GM12878 (cell line): ENCODE measurements at regions not wholly inside any gene's neighbourhood (a gene's known extent, or its start where the extent isn't known, plus 50 kb on each side); places are given as distances from the start of the nearest gene placed in this dataset.

Experiments used
- ATAC-seq: fragments of 200-7000 bp; cut with Tn5 transposase; 3 replicates; pipeline ENCODE4 v1.9.1; 2020; ENCODE audit warnings: mild to moderate bottlenecking, moderate library complexity
- BruUV-seq: library from RNA; stranded (reverse); fragments of 400-500 nt; replicated peaks from 2 replicates; lab custom pipeline; 2021; lab: Mats Ljungman, UMichigan
- CTCF ChIA-PET: fragments of 300-600 bp; sonication (Branson Sonifier 250); formaldehyde crosslinking; extraction: SDS; loops from one replicate; lab custom pipeline; 2021; ENCODE audit warnings: inconsistent platforms; lab: Yijun Ruan, JAX
- POLR2A ChIA-PET: fragments of 350-600 bp; formaldehyde crosslinking; extraction: SDS; loops from one replicate; lab custom pipeline; 2021; ENCODE audit warnings: inconsistent platforms; lab: Charles Lee
- RAD21 ChIA-PET: fragments of 300-600 bp; sonication (Branson Sonifier 250); formaldehyde crosslinking; loops from one replicate; lab custom pipeline; 2023; ENCODE audit warnings: antibody characterized with exemption; ENCODE audit not compliant: unreplicated experiment; lab: Charles Lee
- SMC1A ChIA-PET: fragments of 300-600 bp; sonication (Branson Sonifier 250); formaldehyde crosslinking; loops from one replicate; lab custom pipeline; 2023; ENCODE audit not compliant: unreplicated experiment, uncharacterized antibody; lab: Charles Lee
- DNase-seq: peaks from one replicate; pipeline ENCODE4 v3.0.0-alpha.2; 2011; ENCODE audit warnings: low read depth, low spot score
- FAIRE-seq: peaks from 3 replicates; lab custom pipeline; 2011; peaks lifted over from hg19 to GRCh38; lab: Jason Lieb, UNC
- H2AFZ ChIP-seq: 2 replicates; pipeline ENCODE4 v1.6.0; 2011; ENCODE audit warnings: low read depth, low read length, control low read depth; ENCODE audit not compliant: control insufficient read depth
- H3K27ac ChIP-seq: 2 replicates; pipeline ENCODE4 v1.5.1; 2011; ENCODE audit warnings: control low read depth; ENCODE audit not compliant: control insufficient read depth, insufficient read depth
- H3K27me3 ChIP-seq, 2 experiments: replicated peaks in 1 of 2; 2 replicates each; pipeline versions ENCODE4 v1.6.0 to v1.6.1; 2011; ENCODE audit warnings: low read length in 1 of 2; ENCODE audit not compliant: control insufficient read depth in 2 of 2, insufficient read depth in 2 of 2
- H3K36me3 ChIP-seq, 2 experiments: 2 replicates each; pipeline ENCODE4 v1.5.1; 2011; ENCODE audit warnings: low read length in 1 of 2; ENCODE audit not compliant: control insufficient read depth in 2 of 2, insufficient read depth in 2 of 2
- H3K4me1 ChIP-seq: 2 replicates; pipeline ENCODE4 v1.6.1; 2011; ENCODE audit warnings: mild to moderate bottlenecking, low read length, moderate library complexity, mixed read lengths; ENCODE audit not compliant: control insufficient read depth, insufficient read depth
- H3K4me2 ChIP-seq: 2 replicates; pipeline ENCODE4 v1.6.0; 2011; ENCODE audit warnings: control low read depth; ENCODE audit not compliant: control insufficient read depth, insufficient read depth
- H3K4me3 ChIP-seq: fragments of 200-600 bp; sonication (generic); 2 replicates; pipeline ENCODE4 v1.5.1; 2016
- H3K79me2 ChIP-seq: 2 replicates; pipeline ENCODE4 v1.6.0; 2011; ENCODE audit warnings: low read length; ENCODE audit not compliant: control insufficient read depth, insufficient read depth
- H3K9ac ChIP-seq: 2 replicates; pipeline ENCODE4 v1.8.0; 2011; ENCODE audit warnings: low read length, control low read depth, mixed read lengths; ENCODE audit not compliant: control insufficient read depth, insufficient read depth
- H3K9me3 ChIP-seq: replicated peaks from 3 replicates; pipeline ENCODE4 v1.5.1; 2011; ENCODE audit warnings: mild to moderate bottlenecking, low read length; ENCODE audit not compliant: control insufficient read depth, insufficient read depth
- H4K20me1 ChIP-seq: 2 replicates; pipeline ENCODE4 v1.6.0; 2011; ENCODE audit not compliant: control insufficient read depth, insufficient read depth
- ASH2L ChIP-seq: fragments of 300-600, 200-600 bp; sonication (generic); IDR thresholded peaks from 2 replicates; pipeline ENCODE4 v1.6.1; 2017; ENCODE audit warnings: low read depth, mild to moderate bottlenecking, borderline replicate concordance
- BHLHE40 ChIP-seq, 2 experiments: fragments of 450-650 bp in 1 of 2; IDR thresholded peaks; 2 replicates each; pipeline ENCODE4 v1.6.1; 2011 to 2017; ENCODE audit warnings: low read depth in 2 of 2, borderline replicate concordance in 1 of 2, improper control_type of control experiment in 1 of 2, low read length in 1 of 2, mild to moderate bottlenecking in 1 of 2
- CBX5 ChIP-seq: sonication (generic); IDR thresholded peaks from 2 replicates; pipeline ENCODE4 v1.6.1; 2016; ENCODE audit warnings: low read depth, moderate library complexity, mild to moderate bottlenecking, inconsistent platforms
- CHD2 ChIP-seq: IDR thresholded peaks from 2 replicates; pipeline ENCODE4 v1.6.1; 2011; ENCODE audit warnings: low read depth, low read length, improper control_type of control experiment, borderline replicate concordance
- ESRRA ChIP-seq: IDR thresholded peaks from 2 replicates; pipeline ENCODE4 v1.6.1; 2012; ENCODE audit warnings: mild to moderate bottlenecking, low read length, improper control_type of control experiment
- HCFC1 ChIP-seq: fragments of 150-350 bp; IDR thresholded peaks from 2 replicates; pipeline ENCODE4 v1.6.1; 2014; ENCODE audit warnings: low read length
- IKZF1 ChIP-seq: fragments of 450-650 bp; conservative IDR thresholded peaks from 2 replicates; pipeline ENCODE4 v1.6.1; 2017; ENCODE audit warnings: antibody characterized with exemption, mild to moderate bottlenecking
- IRF4 ChIP-seq: IDR thresholded peaks from 2 replicates; pipeline ENCODE4 v1.6.1; 2011; ENCODE audit warnings: low read depth, low read length
- PKNOX1 ChIP-seq: fragments of 450-650 bp; IDR thresholded peaks from 2 replicates; pipeline ENCODE4 v1.6.1; 2016; ENCODE audit warnings: mild to moderate bottlenecking
- RCOR1 ChIP-seq: conservative IDR thresholded peaks from 2 replicates; pipeline ENCODE4 v1.6.1; 2012; ENCODE audit warnings: low read depth, low read length, improper control_type of control experiment
- RUNX3 ChIP-seq: IDR thresholded peaks from 2 replicates; pipeline ENCODE4 v1.6.1; 2012; ENCODE audit warnings: low read length, inconsistent platforms
- SMARCA5 ChIP-seq: fragments of 450-650 bp; IDR thresholded peaks from 2 replicates; pipeline ENCODE4 v1.6.1; 2017; ENCODE audit warnings: mild to moderate bottlenecking
- SMC3 ChIP-seq: IDR thresholded peaks from 2 replicates; pipeline ENCODE4 v1.6.1; 2011; ENCODE audit warnings: low read length, improper control_type of control experiment, borderline replicate concordance
- SPI1 ChIP-seq: IDR thresholded peaks from 2 replicates; pipeline ENCODE4 v1.6.1; 2011; ENCODE audit warnings: low read depth, mild to moderate bottlenecking, low read length, moderate library complexity, borderline replicate concordance; ENCODE audit not compliant: insufficient read depth
- SRF ChIP-seq, 2 experiments: IDR thresholded peaks; 2 replicates each; pipeline ENCODE4 v1.6.1; 2011; ENCODE audit warnings: low read depth in 2 of 2, low read length in 2 of 2, mild to moderate bottlenecking in 1 of 2, moderate library complexity in 1 of 2
- TCF7 ChIP-seq: IDR thresholded peaks from 2 replicates; pipeline ENCODE4 v1.6.1; 2014; ENCODE audit warnings: antibody characterized with exemption, borderline replicate concordance
- YY1 ChIP-seq: IDR thresholded peaks from 2 replicates; pipeline ENCODE4 v1.6.1; 2011; ENCODE audit warnings: low read depth, mild to moderate bottlenecking, low read length
- WGBS: methylation state at CpG from one replicate; pipeline ENCODE4 v1.1.6; 2016; ENCODE audit warnings: low lambda C conversion rate; ENCODE audit not compliant: insufficient replicate concordance, insufficient coverage; ENCODE audit errors: missing lambda C conversion rate; 5-methylcytosine and 5-hydroxymethylcytosine counted together
- in situ Hi-C: fragments of 300-500 bp; cut with MboI; formaldehyde crosslinking; loops from 9 replicates; pipeline ENCODE4 v1.14.3; 2018; ENCODE audit warnings: mixed read lengths
- intact Hi-C: fragments of 100-400 bp; cut with micrococcal nuclease; formaldehyde crosslinking; loops from one replicate; pipeline ENCODE4 v1.14.2; 2022; ENCODE audit not compliant: unreplicated experiment
- TF ChIP-seq, protein P1 (sequence below): fragments of 450-650 bp; formaldehyde crosslinking; IDR thresholded peaks from 2 replicates; pipeline ENCODE4 v1.4.0; 2020; ENCODE audit warnings: mild to moderate bottlenecking, moderate library complexity
- TF ChIP-seq, protein P2 (sequence below): IDR thresholded peaks from 2 replicates; pipeline ENCODE4 v1.6.1; 2011; ENCODE audit warnings: borderline replicate concordance, low read depth, mild to moderate bottlenecking, moderate library complexity, mixed read lengths, low read length; ENCODE audit not compliant: insufficient read depth; ENCODE audit errors: extremely low read length

GRCh38 chr14:31942166-31942841, 134.8 kb upstream of the ARHGAP5 start:
- RAD21 ChIA-PET = no interaction called here
- 41% methylated on average over 9 of the region's 9 CpGs for WGBS

More at GRCh38 chr14:31942166-31942841, 134.8 kb upstream of the ARHGAP5 start:
- intact Hi-C loops = no loop called here
- SMC1A ChIA-PET = interaction anchor here (0.8 to 1.1 kb wide), 2 partner anchors 80 to 131 kb away, joined by 3 to 4 read pairs; no protein-coding TSS in a partner anchor
- FAIRE-seq (no peak), DNase-seq (no peak), ATAC-seq (no peak)
- H3K79me2 ChIP-seq = no peaks in the 10 kb centered on the region
- H3K9ac ChIP-seq = no peak overlapping the region
- in situ Hi-C loops = no loop called here
- H3K4me3 ChIP-seq = no peak overlapping the region
- H3K36me3 ChIP-seq = no peaks in the 10 kb centered on the region
- H3K27ac ChIP-seq = no peak overlapping the region
- no peaks in the 10 kb centered on the region for H3K9me3 ChIP-seq
- H3K4me1 ChIP-seq = peaks cover 6% of the 10 kb centered on the region; the same call in 1 of the 2 replicates
- H3K27me3 ChIP-seq = no peaks in the 10 kb centered on the region
- POLR2A ChIA-PET = no interaction called here
- H3K4me2 ChIP-seq = no peak overlapping the region
- H2AFZ ChIP-seq = no peak overlapping the region
- no TSS peak for BruUV-seq
- no peaks in the 10 kb centered on the region for H4K20me1 ChIP-seq
- CTCF ChIA-PET = interaction anchor here (1.0 to 2.5 kb wide), 3 partner anchors 7 to 308 kb away, joined by 4 to 9 read pairs (median 4); no protein-coding TSS in a partner anchor
- TF ChIP-seq RCOR1 (no peak), PKNOX1 (no peak), IKZF1 (no peak), TCF7 (no peak), SMC3 (no peak), ESRRA (no peak), CBX5 (no peak), YY1 (no peak), SRF (IDR thresholded peaks at IDR 0.05; ENCODE audit: low read depth in 2 of 2, low read length in 2 of 2) (no peak), HCFC1 (no peak), ASH2L (no peak), SPI1 (no peak), RUNX3 (no peak), BHLHE40 (IDR thresholded peaks at IDR 0.05; ENCODE audit: borderline replicate concordance in 1 of 2, low read depth in 2 of 2, low read length in 1 of 2) (no peak), IRF4 (no peak), CHD2 (no peak), SMARCA5 (no peak)
- TF ChIP-seq, protein P1, sequence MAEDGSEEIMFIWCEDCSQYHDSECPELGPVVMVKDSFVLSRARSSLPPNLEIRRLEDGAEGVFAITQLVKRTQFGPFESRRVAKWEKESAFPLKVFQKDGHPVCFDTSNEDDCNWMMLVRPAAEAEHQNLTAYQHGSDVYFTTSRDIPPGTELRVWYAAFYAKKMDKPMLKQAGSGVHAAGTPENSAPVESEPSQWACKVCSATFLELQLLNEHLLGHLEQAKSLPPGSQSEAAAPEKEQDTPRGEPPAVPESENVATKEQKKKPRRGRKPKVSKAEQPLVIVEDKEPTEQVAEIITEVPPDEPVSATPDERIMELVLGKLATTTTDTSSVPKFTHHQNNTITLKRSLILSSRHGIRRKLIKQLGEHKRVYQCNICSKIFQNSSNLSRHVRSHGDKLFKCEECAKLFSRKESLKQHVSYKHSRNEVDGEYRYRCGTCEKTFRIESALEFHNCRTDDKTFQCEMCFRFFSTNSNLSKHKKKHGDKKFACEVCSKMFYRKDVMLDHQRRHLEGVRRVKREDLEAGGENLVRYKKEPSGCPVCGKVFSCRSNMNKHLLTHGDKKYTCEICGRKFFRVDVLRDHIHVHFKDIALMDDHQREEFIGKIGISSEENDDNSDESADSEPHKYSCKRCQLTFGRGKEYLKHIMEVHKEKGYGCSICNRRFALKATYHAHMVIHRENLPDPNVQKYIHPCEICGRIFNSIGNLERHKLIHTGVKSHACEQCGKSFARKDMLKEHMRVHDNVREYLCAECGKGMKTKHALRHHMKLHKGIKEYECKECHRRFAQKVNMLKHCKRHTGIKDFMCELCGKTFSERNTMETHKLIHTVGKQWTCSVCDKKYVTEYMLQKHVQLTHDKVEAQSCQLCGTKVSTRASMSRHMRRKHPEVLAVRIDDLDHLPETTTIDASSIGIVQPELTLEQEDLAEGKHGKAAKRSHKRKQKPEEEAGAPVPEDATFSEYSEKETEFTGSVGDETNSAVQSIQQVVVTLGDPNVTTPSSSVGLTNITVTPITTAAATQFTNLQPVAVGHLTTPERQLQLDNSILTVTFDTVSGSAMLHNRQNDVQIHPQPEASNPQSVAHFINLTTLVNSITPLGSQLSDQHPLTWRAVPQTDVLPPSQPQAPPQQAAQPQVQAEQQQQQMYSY (CRISPR knock-in tag) = no peak
- TF ChIP-seq, protein P2, sequence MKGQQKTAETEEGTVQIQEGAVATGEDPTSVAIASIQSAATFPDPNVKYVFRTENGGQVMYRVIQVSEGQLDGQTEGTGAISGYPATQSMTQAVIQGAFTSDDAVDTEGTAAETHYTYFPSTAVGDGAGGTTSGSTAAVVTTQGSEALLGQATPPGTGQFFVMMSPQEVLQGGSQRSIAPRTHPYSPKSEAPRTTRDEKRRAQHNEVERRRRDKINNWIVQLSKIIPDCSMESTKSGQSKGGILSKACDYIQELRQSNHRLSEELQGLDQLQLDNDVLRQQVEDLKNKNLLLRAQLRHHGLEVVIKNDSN = no peak
- TF ChIP-seq, all 136 proteins: peak for 0
